SIG-M5 treated with dmso at 0.1 percent for 504 hours (cell line): ENCODE measurements at regions not wholly inside any gene's neighbourhood (a gene's known extent, or its start where the extent isn't known, plus 50 kb on each side); places are given as distances from the start of the nearest gene placed in this dataset.

Experiments used
- DNase-seq: peaks from one replicate; lab custom pipeline; 2025; ENCODE audit not compliant: unreplicated experiment; lab: John Stamatoyannopoulos, UW

- DNase-seq: no peak
Observed at GRCh38 chr18:46262856-46263255, 158.7 kb downstream of the HAUS1 start.

GRCh38 chr18:46264255-46264654 lies 160.1 kb downstream of the HAUS1 start:
- no peak for DNase-seq

- DNase-seq: no peak
Observed at GRCh38 chr18:46265196-46266156, 161.3 kb downstream of the HAUS1 start.

- DNase-seq: no peak
Observed at GRCh38 chr18:46266473-46266872, 162.3 kb downstream of the HAUS1 start.

- DNase-seq: no peak
Observed at GRCh38 chr18:46268671-46269070, 164.5 kb downstream of the HAUS1 start.

GRCh38 chr18:46269275-46269674 lies 165.1 kb downstream of the HAUS1 start:
- DNase-seq: no peak

GRCh38 chr18:46271488-46271887 lies 167.3 kb downstream of the HAUS1 start:
- DNase-seq: no peak

GRCh38 chr18:46273861-46274260 lies 169.7 kb downstream of the HAUS1 start:
- no peak for DNase-seq

- peak; percentile 23 for DNase-seq
Observed at GRCh38 chr18:46274266-46274665, 170.1 kb downstream of the HAUS1 start.

- DNase-seq: no peak
Observed at GRCh38 chr18:46275370-46275769, 171.2 kb downstream of the HAUS1 start.

- DNase-seq: no peak
Observed at GRCh38 chr18:46276748-46277147, 172.6 kb downstream of the HAUS1 start.

GRCh38 chr18:46278481-46279465 lies 174.6 kb downstream of the HAUS1 start:
- no peak for DNase-seq

GRCh38 chr18:46279673-46280072 lies 175.5 kb downstream of the HAUS1 start:
- DNase-seq: no peak

- DNase-seq: peak; percentile 72
Observed at GRCh38 chr18:46281185-46282176, 177.3 kb downstream of the HAUS1 start.

- no peak for DNase-seq
Observed at GRCh38 chr18:46282177-46282570, 178.0 kb downstream of the HAUS1 start.

GRCh38 chr18:46282646-46283045 lies 178.5 kb downstream of the HAUS1 start:
- DNase-seq: no peak

- no peak for DNase-seq
Observed at GRCh38 chr18:46283268-46283667, 179.1 kb downstream of the HAUS1 start.

GRCh38 chr18:46283895-46284295 lies 179.7 kb downstream of the HAUS1 start:
- no peak for DNase-seq

- DNase-seq: no peak
Observed at GRCh38 chr18:46289463-46289862, 185.3 kb downstream of the HAUS1 start.

- DNase-seq: no peak
Observed at GRCh38 chr18:46289931-46290330, 185.7 kb downstream of the HAUS1 start.
